Fibroblast of lung (primary cell): ENCODE measurements at regions not wholly inside any gene's neighbourhood (a gene's known extent, or its start where the extent isn't known, plus 50 kb on each side); places are given as distances from the start of the nearest gene placed in this dataset.

Experiments used
- DNase-seq, 2 donors: peaks; one replicate each; pipeline versions ENCODE4 v3.0.0 to v3.0.0-alpha.2; 2010; ENCODE audit warnings: low read depth in 2 of 2
- H2AFZ ChIP-seq: 2 replicates; pipeline ENCODE4 v1.5.1; 2012; ENCODE audit warnings: low read length, control low read depth, inconsistent platforms
- H3K27ac ChIP-seq: 2 replicates; pipeline ENCODE4 v1.5.1; 2011; ENCODE audit warnings: low read length, control low read depth; ENCODE audit not compliant: insufficient read depth
- H3K27me3 ChIP-seq: 2 replicates; pipeline ENCODE4 v1.5.1; 2011; ENCODE audit warnings: mild to moderate bottlenecking, low read length; ENCODE audit not compliant: control insufficient read depth, insufficient read depth
- H3K36me3 ChIP-seq: 2 replicates; pipeline ENCODE4 v1.5.1; 2011; ENCODE audit warnings: low read length; ENCODE audit not compliant: control insufficient read depth, insufficient read depth
- H3K4me1 ChIP-seq: 2 replicates; pipeline ENCODE4 v1.5.1; 2011; ENCODE audit warnings: low read length; ENCODE audit not compliant: control insufficient read depth, insufficient read depth; ENCODE audit errors: extremely low read depth
- H3K4me2 ChIP-seq: 2 replicates; pipeline ENCODE4 v1.5.1; 2011; ENCODE audit warnings: low read length, control low read depth; ENCODE audit not compliant: insufficient read depth; ENCODE audit errors: extremely low read depth
- H3K4me3 ChIP-seq, 4 experiments: fragments of 200-600 bp in 1 of 4; sonication (generic) in 1 of 4; replicated peaks in 1 of 4; 2 replicates each; pipeline ENCODE4 v1.5.1; 2011 to 2016; ENCODE audit warnings: low read length in 4 of 4, low read depth in 3 of 4, mild to moderate bottlenecking in 3 of 4, control low read depth in 2 of 4, inconsistent platforms in 1 of 4, mixed read lengths in 1 of 4; ENCODE audit not compliant: insufficient read depth in 1 of 4; ENCODE audit errors: control extremely low read depth in 1 of 4
- H3K79me2 ChIP-seq: 2 replicates; pipeline ENCODE4 v1.5.1; 2012; ENCODE audit warnings: mild to moderate bottlenecking, low read length, inconsistent platforms; ENCODE audit not compliant: control insufficient read depth, insufficient read depth
- H3K9ac ChIP-seq: 2 replicates; pipeline ENCODE4 v1.5.1; 2011; ENCODE audit warnings: mild to moderate bottlenecking, low read length, control low read depth; ENCODE audit not compliant: insufficient read depth
- H3K9me3 ChIP-seq: 2 replicates; pipeline ENCODE4 v1.5.1; 2012; ENCODE audit warnings: low read depth, low read length; ENCODE audit not compliant: control insufficient read depth, insufficient read depth
- H4K20me1 ChIP-seq: 2 replicates; pipeline ENCODE4 v1.5.1; 2011; ENCODE audit warnings: low read length; ENCODE audit not compliant: control insufficient read depth, insufficient read depth; ENCODE audit errors: extremely low read depth
- CTCF ChIP-seq, 2 donors: IDR thresholded peaks in 1 of 2; conservative IDR thresholded peaks in 1 of 2; 1 replicate in 1 of 2; 2 replicates in 1 of 2; pipeline ENCODE4 v1.5.1; 2011 to 2012; ENCODE audit warnings: low read length in 2 of 2, control low read depth in 1 of 2, inconsistent platforms in 1 of 2, low read depth in 1 of 2, mild to moderate bottlenecking in 1 of 2
- EZH2 ChIP-seq: IDR thresholded peaks from 2 replicates; pipeline ENCODE4 v1.5.1; 2012; ENCODE audit warnings: low read length, control low read depth, mild to moderate bottlenecking; ENCODE audit errors: missing control alignments

GRCh38 chr14:32265584-32265983 lies 62.5 kb upstream of the RNU6-8 start:
- H3K27ac ChIP-seq = no peak overlapping the region
- H3K4me1 ChIP-seq = no peaks in the 10 kb centered on the region
- DNase-seq = no peak
- no peaks in the 10 kb centered on the region for H3K79me2 ChIP-seq
- H3K9ac ChIP-seq = no peak overlapping the region
- H2AFZ ChIP-seq = no peak overlapping the region
- H3K9me3 ChIP-seq = no peaks in the 10 kb centered on the region
- H3K36me3 ChIP-seq = no peaks in the 10 kb centered on the region
- H3K27me3 ChIP-seq = no peaks in the 10 kb centered on the region
- TF ChIP-seq EZH2 = no peak
- no peak for TF ChIP-seq CTCF (conservative IDR thresholded peaks at IDR 0.05 in 1 of 2, IDR thresholded peaks at IDR 0.05 in 1 of 2; ENCODE audit: low read depth in 1 of 2, low read length in 2 of 2)
- no peak overlapping the region for H3K4me3 ChIP-seq
- no peak overlapping the region for H3K4me2 ChIP-seq
- no peaks in the 10 kb centered on the region for H4K20me1 ChIP-seq

GRCh38 chr14:32277998-32278397 lies 51.1 kb upstream of the AKAP6 start:
- TF ChIP-seq CTCF (conservative IDR thresholded peaks at IDR 0.05 in 1 of 2, IDR thresholded peaks at IDR 0.05 in 1 of 2; ENCODE audit: low read depth in 1 of 2, low read length in 2 of 2) = no peak
- no peak for TF ChIP-seq EZH2
- H2AFZ ChIP-seq = no peak overlapping the region
- no peak overlapping the region for H3K4me2 ChIP-seq
- no peaks in the 10 kb centered on the region for H3K36me3 ChIP-seq
- H3K4me1 ChIP-seq = no peaks in the 10 kb centered on the region
- no peak overlapping the region for H3K4me3 ChIP-seq
- no peaks in the 10 kb centered on the region for H3K27me3 ChIP-seq
- H3K9me3 ChIP-seq = no peaks in the 10 kb centered on the region
- DNase-seq = no peak
- no peaks in the 10 kb centered on the region for H4K20me1 ChIP-seq
- no peaks in the 10 kb centered on the region for H3K79me2 ChIP-seq
- no peak overlapping the region for H3K27ac ChIP-seq
- no peak overlapping the region for H3K9ac ChIP-seq
